GM19023 (cell line): ENCODE measurements at regions not wholly inside any gene's neighbourhood (a gene's known extent, or its start where the extent isn't known, plus 50 kb on each side); places are given as distances from the start of the nearest gene placed in this dataset.
A peak's percentile ranks its signal among the peaks of the same experiment; 100 is the strongest.

Source experiments
- ATAC-seq: cut with Tn5 transposase; IDR thresholded peaks from one replicate; pipeline ENCODE4 v1.9.1; 2021; ENCODE audit warnings: mild to moderate bottlenecking, moderate library complexity; ENCODE audit not compliant: unreplicated experiment

GRCh38 chr4:67236788-67237187 lies 308.5 kb downstream of the CENPC start:
- no peak for ATAC-seq

GRCh38 chr4:67236318-67236717 lies 309.0 kb downstream of the CENPC start:
- ATAC-seq, result no peak

- no peak for ATAC-seq
Measured at GRCh38 chr4:67234296-67234695, 311.0 kb downstream of the CENPC start.

GRCh38 chr4:67229148-67229547 lies 316.2 kb downstream of the CENPC start:
- no peak for ATAC-seq

GRCh38 chr4:67220861-67221260 lies 324.4 kb downstream of the CENPC start:
- ATAC-seq, result no peak

- ATAC-seq, result no peak
Measured at GRCh38 chr4:67218883-67219282, 326.4 kb downstream of the CENPC start.

GRCh38 chr4:67207941-67208441 lies 337.3 kb downstream of the CENPC start:
- ATAC-seq, result no peak

GRCh38 chr4:67204441-67204840 lies 340.9 kb downstream of the CENPC start:
- no peak for ATAC-seq

- no peak for ATAC-seq
Measured at GRCh38 chr4:67201334-67201733, 344.0 kb downstream of the CENPC start.

- no peak for ATAC-seq
Measured at GRCh38 chr4:67198727-67199126, 346.6 kb downstream of the CENPC start.

GRCh38 chr4:67167849-67168248 lies 377.5 kb downstream of the CENPC start:
- no peak for ATAC-seq

GRCh38 chr4:67162690-67163089 lies 382.6 kb downstream of the CENPC start:
- no peak for ATAC-seq

GRCh38 chr4:67161311-67161710 lies 384.0 kb downstream of the CENPC start:
- ATAC-seq, result no peak

- ATAC-seq, result no peak
Measured at GRCh38 chr4:67160394-67160793, 384.9 kb downstream of the CENPC start.

- no peak for ATAC-seq
Measured at GRCh38 chr4:67158666-67159065, 386.6 kb downstream of the CENPC start.

GRCh38 chr4:67152976-67153375 lies 392.3 kb downstream of the CENPC start:
- no peak for ATAC-seq

- ATAC-seq, result no peak
Measured at GRCh38 chr4:67151376-67152343, 393.6 kb downstream of the CENPC start.

GRCh38 chr4:67141586-67141985 lies 403.7 kb downstream of the CENPC start:
- ATAC-seq, result no peak

GRCh38 chr4:67134616-67135015 lies 410.7 kb downstream of the CENPC start:
- no peak for ATAC-seq

GRCh38 chr4:67133162-67133561 lies 412.1 kb downstream of the CENPC start:
- no peak for ATAC-seq

- peak; percentile 74 for ATAC-seq
Measured at GRCh38 chr4:67131224-67131623, 414.1 kb downstream of the CENPC start.

GRCh38 chr4:67130411-67130810 lies 414.9 kb downstream of the CENPC start:
- ATAC-seq, result no peak
